ENCODE measurements at regions not wholly inside any gene's neighbourhood (a gene's known extent, or its start where the extent isn't known, plus 50 kb on each side); places are given as distances from the start of the nearest gene placed in this dataset.
"Not testable (repeated sequence)": the region's sequence is repeated elsewhere in the genome, so short reads cannot be mapped to it uniquely, and the experiment has no call there.

DNA sequence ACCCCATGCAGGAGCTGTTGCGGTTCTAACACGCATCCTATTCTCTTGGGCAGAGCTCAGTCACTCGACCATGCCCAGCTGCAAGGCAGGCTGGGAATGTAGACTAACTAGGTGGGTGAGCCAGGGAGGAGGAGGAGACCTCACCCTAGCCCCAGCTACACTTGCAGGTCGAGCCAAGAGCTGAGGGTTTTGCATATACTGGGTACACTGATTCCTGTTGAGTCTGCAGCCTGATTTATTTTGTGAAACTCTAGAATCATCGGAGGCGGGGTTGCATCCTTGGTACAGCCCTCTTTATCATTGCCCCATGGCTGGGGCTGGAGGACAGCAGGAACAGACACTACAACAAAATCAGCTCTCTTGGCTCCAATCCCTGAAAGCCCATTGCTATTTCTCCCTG lies 93.8 kb upstream of the DPP6 start:
- H3K4me1 ChIP-seq (ENCODE audit: control extremely low read depth in 1 of 4, control insufficient read depth in 4 of 4, insufficient read depth in 4 of 4, low read length in 3 of 4); DNase-seq; H3K4me3 ChIP-seq (ENCODE audit: control insufficient read depth in 1 of 7, extremely low read depth in 1 of 7, insufficient read depth in 4 of 7, low read depth in 2 of 7, low read length in 6 of 7); H3K9me3 ChIP-seq (ENCODE audit: control extremely low read depth in 1 of 5, control insufficient read depth in 4 of 5, insufficient read depth in 2 of 5, low read depth in 1 of 5, low read length in 4 of 5); H3K36me3 ChIP-seq (ENCODE audit: control insufficient read depth in 4 of 4, insufficient read depth in 4 of 4, low read length in 3 of 4); POLR2A ChIA-PET; CTCF ChIA-PET; H3K27me3 ChIP-seq (replicated peaks in 2 of 5; ENCODE audit: control insufficient read depth in 4 of 5, insufficient read depth in 5 of 5, low read length in 4 of 5); H3K27ac ChIP-seq (ENCODE audit: insufficient read depth in 1 of 2, low read depth in 1 of 2, low read length in 2 of 2, poor library complexity in 1 of 2, severe bottlenecking in 2 of 2): not testable (repeated sequence)
- 90% methylated on average over 2 of the region's 6 CpGs for WGBS (ENCODE audit: insufficient coverage)

DNA sequence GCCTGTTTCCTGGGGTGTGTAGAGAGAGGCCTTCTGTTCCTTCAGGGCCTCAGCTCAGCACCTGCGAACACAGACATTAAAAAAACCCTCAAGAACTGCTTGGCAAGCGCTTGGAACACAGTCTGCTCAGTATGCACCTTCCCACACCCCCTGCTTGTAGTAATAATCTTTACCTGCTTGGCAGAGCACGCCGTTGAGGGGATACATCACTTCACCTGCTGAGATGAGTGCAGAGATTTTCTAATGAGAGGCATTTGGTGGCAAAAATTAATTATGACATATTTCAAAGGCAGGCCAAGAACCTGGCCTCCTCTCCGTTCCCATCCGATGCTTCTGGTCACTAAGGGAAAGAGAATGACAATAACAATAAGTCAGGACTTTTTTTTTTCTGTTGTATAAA lies 93.4 kb upstream of the DPP6 start:
- CTCF ChIA-PET; H3K27ac ChIP-seq (ENCODE audit: insufficient read depth in 1 of 2, low read depth in 1 of 2, low read length in 2 of 2, poor library complexity in 1 of 2, severe bottlenecking in 2 of 2): not testable (repeated sequence)
- WGBS (ENCODE audit: insufficient coverage) = no CpG with 5 or more reads among the region's 6 CpGs

DNA sequence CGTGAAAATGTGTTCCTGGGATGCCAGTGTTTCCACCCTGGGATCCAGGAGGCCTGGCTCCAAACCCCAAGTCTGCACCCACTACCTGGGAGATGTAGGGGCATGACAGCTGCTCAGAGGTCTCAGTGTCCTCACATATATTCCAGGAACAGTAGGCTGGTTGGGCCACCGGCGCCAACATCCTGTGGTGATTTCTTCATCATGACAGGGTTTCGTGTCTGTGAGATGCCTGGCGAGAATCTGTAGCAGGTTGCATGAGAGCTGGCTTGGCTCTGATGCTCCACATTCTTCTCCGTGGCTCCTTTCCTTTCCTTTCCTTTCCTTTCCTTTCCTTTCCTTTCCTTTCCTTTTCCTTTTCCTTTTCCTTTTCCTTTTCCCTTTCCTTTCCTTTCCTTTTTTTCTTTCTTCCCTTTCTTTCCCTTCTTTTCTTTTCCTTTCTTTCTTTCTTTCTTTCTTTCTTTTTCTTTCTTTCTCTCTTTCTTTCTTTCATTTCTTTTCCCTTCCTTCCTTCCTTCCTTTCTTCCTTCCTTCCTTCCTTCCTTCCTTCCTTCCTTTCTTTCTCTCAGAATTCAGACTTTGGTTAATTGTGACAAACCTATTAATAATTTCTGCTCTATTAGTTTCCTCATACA lies 87.6 kb upstream of the DPP6 start:
- CTCF ChIA-PET; DNase-seq; H3K27ac ChIP-seq (ENCODE audit: insufficient read depth in 1 of 2, low read depth in 1 of 2, low read length in 2 of 2, poor library complexity in 1 of 2, severe bottlenecking in 2 of 2); H3K27me3 ChIP-seq (replicated peaks in 2 of 5; ENCODE audit: control insufficient read depth in 4 of 5, insufficient read depth in 5 of 5, low read length in 4 of 5); H3K4me1 ChIP-seq (ENCODE audit: control extremely low read depth in 1 of 4, control insufficient read depth in 4 of 4, insufficient read depth in 4 of 4, low read length in 3 of 4); H3K4me3 ChIP-seq (ENCODE audit: control insufficient read depth in 1 of 7, extremely low read depth in 1 of 7, insufficient read depth in 4 of 7, low read depth in 2 of 7, low read length in 6 of 7); H3K36me3 ChIP-seq (ENCODE audit: control insufficient read depth in 4 of 4, insufficient read depth in 4 of 4, low read length in 3 of 4); POLR2A ChIA-PET; H3K9me3 ChIP-seq (ENCODE audit: control extremely low read depth in 1 of 5, control insufficient read depth in 4 of 5, insufficient read depth in 2 of 5, low read depth in 1 of 5, low read length in 4 of 5): not testable (repeated sequence)
- 90% methylated on average over 1 of the region's 6 CpGs for WGBS (ENCODE audit: insufficient coverage)

More for the DNA sequence above, 93.4 kb upstream of the DPP6 start:
- H3K9me3 ChIP-seq (ENCODE audit: control extremely low read depth in 1 of 5, control insufficient read depth in 4 of 5, insufficient read depth in 2 of 5, low read depth in 1 of 5, low read length in 4 of 5); H3K36me3 ChIP-seq (ENCODE audit: control insufficient read depth in 4 of 4, insufficient read depth in 4 of 4, low read length in 3 of 4); POLR2A ChIA-PET; H3K4me1 ChIP-seq (ENCODE audit: control extremely low read depth in 1 of 4, control insufficient read depth in 4 of 4, insufficient read depth in 4 of 4, low read length in 3 of 4); H3K4me3 ChIP-seq (ENCODE audit: control insufficient read depth in 1 of 7, extremely low read depth in 1 of 7, insufficient read depth in 4 of 7, low read depth in 2 of 7, low read length in 6 of 7); DNase-seq; H3K27me3 ChIP-seq (replicated peaks in 2 of 5; ENCODE audit: control insufficient read depth in 4 of 5, insufficient read depth in 5 of 5, low read length in 4 of 5): not testable (repeated sequence)

DNA sequence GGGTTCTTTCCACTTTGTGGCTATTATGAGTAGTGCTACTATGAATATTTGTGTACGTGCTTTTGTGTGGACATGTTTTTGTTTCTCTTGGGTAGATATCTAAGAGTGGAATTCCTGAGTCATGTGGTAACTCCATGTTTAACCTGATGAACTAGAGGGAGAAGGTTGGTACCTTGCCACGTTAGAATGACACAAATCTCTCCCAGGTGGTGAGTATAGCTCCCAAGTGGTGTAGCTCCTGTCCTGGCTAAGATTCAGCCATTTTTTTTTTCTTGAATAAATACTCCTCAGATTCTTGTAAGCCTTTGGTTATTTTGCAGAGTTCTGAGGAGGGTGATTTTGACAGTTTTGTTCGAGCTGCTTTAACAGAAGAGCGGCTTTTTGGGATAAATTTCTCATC lies 83.2 kb upstream of the DPP6 start:
- POLR2A ChIA-PET = not testable (repeated sequence)
- 100% methylated on average over 1 of the region's 4 CpGs for WGBS (ENCODE audit: insufficient coverage)

DNA sequence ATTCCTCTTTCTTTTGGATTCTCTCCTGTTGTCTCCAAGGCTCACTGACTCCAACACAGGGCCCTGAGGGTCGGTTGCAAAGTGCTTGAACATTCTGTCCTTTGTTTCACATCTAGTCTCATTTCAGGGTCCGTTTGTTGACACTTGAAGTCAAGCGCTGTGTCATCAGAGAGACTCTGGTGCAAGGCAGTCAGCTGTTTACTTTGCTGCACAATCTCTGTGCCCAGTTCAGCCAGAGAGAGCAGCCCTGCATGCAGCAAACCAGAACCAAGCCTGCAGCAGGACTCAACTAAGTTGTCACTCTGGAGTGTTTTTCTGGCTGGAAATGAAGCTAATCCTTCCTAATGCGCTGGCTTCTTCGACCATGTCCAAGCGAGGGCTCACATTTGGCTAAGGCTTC lies 77.6 kb upstream of the DPP6 start:
- H3K27ac ChIP-seq (ENCODE audit: insufficient read depth in 1 of 2, low read depth in 1 of 2, low read length in 2 of 2, poor library complexity in 1 of 2, severe bottlenecking in 2 of 2); DNase-seq; POLR2A ChIA-PET; H3K4me1 ChIP-seq (ENCODE audit: control extremely low read depth in 1 of 4, control insufficient read depth in 4 of 4, insufficient read depth in 4 of 4, low read length in 3 of 4); H3K27me3 ChIP-seq (replicated peaks in 2 of 5; ENCODE audit: control insufficient read depth in 4 of 5, insufficient read depth in 5 of 5, low read length in 4 of 5); H3K9me3 ChIP-seq (ENCODE audit: control extremely low read depth in 1 of 5, control insufficient read depth in 4 of 5, insufficient read depth in 2 of 5, low read depth in 1 of 5, low read length in 4 of 5); H3K36me3 ChIP-seq (ENCODE audit: control insufficient read depth in 4 of 4, insufficient read depth in 4 of 4, low read length in 3 of 4); H3K4me3 ChIP-seq (ENCODE audit: control insufficient read depth in 1 of 7, extremely low read depth in 1 of 7, insufficient read depth in 4 of 7, low read depth in 2 of 7, low read length in 6 of 7); CTCF ChIA-PET: not testable (repeated sequence)
- 79% methylated on average over 2 of the region's 6 CpGs for WGBS (ENCODE audit: insufficient coverage)

More for the DNA sequence above, 83.2 kb upstream of the DPP6 start:
- CTCF ChIA-PET; H3K27me3 ChIP-seq (replicated peaks in 2 of 5; ENCODE audit: control insufficient read depth in 4 of 5, insufficient read depth in 5 of 5, low read length in 4 of 5); H3K4me1 ChIP-seq (ENCODE audit: control extremely low read depth in 1 of 4, control insufficient read depth in 4 of 4, insufficient read depth in 4 of 4, low read length in 3 of 4); H3K36me3 ChIP-seq (ENCODE audit: control insufficient read depth in 4 of 4, insufficient read depth in 4 of 4, low read length in 3 of 4); H3K27ac ChIP-seq (ENCODE audit: insufficient read depth in 1 of 2, low read depth in 1 of 2, low read length in 2 of 2, poor library complexity in 1 of 2, severe bottlenecking in 2 of 2); DNase-seq; H3K4me3 ChIP-seq (ENCODE audit: control insufficient read depth in 1 of 7, extremely low read depth in 1 of 7, insufficient read depth in 4 of 7, low read depth in 2 of 7, low read length in 6 of 7); H3K9me3 ChIP-seq (ENCODE audit: control extremely low read depth in 1 of 5, control insufficient read depth in 4 of 5, insufficient read depth in 2 of 5, low read depth in 1 of 5, low read length in 4 of 5): not testable (repeated sequence)

DNA sequence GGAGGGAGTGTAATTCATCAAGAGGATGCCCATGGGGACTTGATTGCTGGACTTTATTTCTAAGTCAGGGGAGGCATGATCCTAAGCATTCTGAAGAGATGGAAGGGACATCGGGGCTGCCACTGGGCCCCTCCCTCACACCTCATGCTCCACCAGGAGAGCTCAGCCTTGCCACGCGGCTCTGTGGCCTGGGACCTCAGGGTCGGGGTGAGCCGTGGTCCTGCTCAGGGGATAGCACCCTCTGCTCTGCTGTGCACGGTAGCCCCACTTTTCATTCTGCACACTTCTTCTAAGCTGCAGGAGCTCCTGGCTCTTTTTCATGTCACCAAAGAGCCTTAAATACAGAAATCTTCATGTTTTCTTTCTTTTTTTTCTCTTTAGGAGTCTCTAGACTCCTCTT lies 75.5 kb upstream of the DPP6 start:
- H3K4me1 ChIP-seq (ENCODE audit: control extremely low read depth in 1 of 4, control insufficient read depth in 4 of 4, insufficient read depth in 4 of 4, low read length in 3 of 4); H3K27me3 ChIP-seq (replicated peaks in 2 of 5; ENCODE audit: control insufficient read depth in 4 of 5, insufficient read depth in 5 of 5, low read length in 4 of 5); H3K4me3 ChIP-seq (ENCODE audit: control insufficient read depth in 1 of 7, extremely low read depth in 1 of 7, insufficient read depth in 4 of 7, low read depth in 2 of 7, low read length in 6 of 7); H3K27ac ChIP-seq (ENCODE audit: insufficient read depth in 1 of 2, low read depth in 1 of 2, low read length in 2 of 2, poor library complexity in 1 of 2, severe bottlenecking in 2 of 2); CTCF ChIA-PET; POLR2A ChIA-PET; H3K36me3 ChIP-seq (ENCODE audit: control insufficient read depth in 4 of 4, insufficient read depth in 4 of 4, low read length in 3 of 4); DNase-seq; H3K9me3 ChIP-seq (ENCODE audit: control extremely low read depth in 1 of 5, control insufficient read depth in 4 of 5, insufficient read depth in 2 of 5, low read depth in 1 of 5, low read length in 4 of 5): not testable (repeated sequence)
- WGBS (ENCODE audit: insufficient coverage) = 92% methylated on average over 6 of the region's 6 CpGs

DNA sequence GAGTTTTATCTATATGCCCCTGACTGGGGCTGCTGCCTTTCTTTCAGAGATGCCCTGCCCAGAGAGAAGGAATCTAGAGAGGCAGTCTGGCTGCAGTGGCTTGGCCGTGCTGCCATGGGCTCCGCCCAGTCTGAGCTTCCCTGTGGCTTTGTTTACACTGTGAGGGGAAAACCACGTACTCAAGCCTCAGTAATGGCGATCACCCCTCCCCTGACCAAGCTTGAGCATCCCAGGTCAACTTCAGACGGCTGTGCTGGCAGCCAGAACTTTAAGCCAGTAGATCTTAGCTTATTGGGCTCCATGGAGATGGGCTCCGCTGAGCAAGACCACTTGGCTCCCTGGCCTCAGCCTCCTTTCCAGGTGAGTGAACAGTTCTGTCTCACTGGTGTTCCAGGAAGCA lies 69.0 kb upstream of the DPP6 start:
- H3K27ac ChIP-seq (ENCODE audit: insufficient read depth in 1 of 2, low read depth in 1 of 2, low read length in 2 of 2, poor library complexity in 1 of 2, severe bottlenecking in 2 of 2); POLR2A ChIA-PET; H3K27me3 ChIP-seq (replicated peaks in 2 of 5; ENCODE audit: control insufficient read depth in 4 of 5, insufficient read depth in 5 of 5, low read length in 4 of 5); H3K36me3 ChIP-seq (ENCODE audit: control insufficient read depth in 4 of 4, insufficient read depth in 4 of 4, low read length in 3 of 4); DNase-seq; H3K4me1 ChIP-seq (ENCODE audit: control extremely low read depth in 1 of 4, control insufficient read depth in 4 of 4, insufficient read depth in 4 of 4, low read length in 3 of 4); H3K4me3 ChIP-seq (ENCODE audit: control insufficient read depth in 1 of 7, extremely low read depth in 1 of 7, insufficient read depth in 4 of 7, low read depth in 2 of 7, low read length in 6 of 7); CTCF ChIA-PET; H3K9me3 ChIP-seq (ENCODE audit: control extremely low read depth in 1 of 5, control insufficient read depth in 4 of 5, insufficient read depth in 2 of 5, low read depth in 1 of 5, low read length in 4 of 5): not testable (repeated sequence)
- 58% methylated on average over 4 of the region's 6 CpGs for WGBS (ENCODE audit: insufficient coverage)

Data from common myeloid progenitor, CD34-positive (primary cell).